ENCODE measurements at regions not wholly inside any gene's neighbourhood (a gene's known extent, or its start where the extent isn't known, plus 50 kb on each side); places are given as distances from the start of the nearest gene placed in this dataset.

DNA sequence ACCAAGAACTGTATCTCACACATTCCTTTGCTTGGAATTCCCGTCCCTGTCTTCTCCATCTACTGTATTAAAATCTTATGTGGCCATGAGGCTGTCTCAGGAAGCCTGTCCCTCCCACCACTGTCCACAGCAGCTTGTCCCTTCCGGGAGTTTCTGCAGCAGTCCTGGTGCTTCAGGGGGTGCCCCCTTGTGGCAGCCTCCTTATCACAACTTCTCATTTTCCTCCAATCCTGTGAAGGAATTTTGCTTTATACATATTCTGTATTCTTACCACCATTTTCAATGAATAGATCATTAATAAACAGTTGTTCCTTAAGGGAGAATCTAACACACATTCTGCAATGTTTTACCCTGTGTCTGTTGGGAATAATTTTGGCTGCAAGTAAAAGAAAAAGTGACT is 220.4 kb upstream of the RAG2 start:
- POLR2A ChIA-PET, result no interaction called here
- no peak for FAIRE-seq
- no peaks in the 10 kb centered on the region for H3K4me1 ChIP-seq
- H3K27ac ChIP-seq, result no peak overlapping the region
- peak in 1 of 2 experiments; percentile 37 for DNase-seq (ENCODE audit: low read depth in 1 of 2, low spot score in 1 of 2)
- CTCF ChIA-PET, result interaction anchor here (0.7 kb wide), 1 partner anchor 116 kb away, joined by 3 read pairs; no protein-coding TSS in a partner anchor
- no peak overlapping the region for H3K4me2 ChIP-seq
- no peak overlapping the region for H3K4me3 ChIP-seq
- ATAC-seq, result peak in 1 of 2 experiments; percentile 69; a peak in 3 of 6 replicates
- TF ChIP-seq CHD4 (IDR thresholded peaks at IDR 0.05; ENCODE audit: borderline replicate concordance), result no peak
- TF ChIP-seq HEYL (CRISPR knock-in tag; IDR thresholded peaks at IDR 0.05), result no peak
- no peak for TF ChIP-seq RFX5 (IDR thresholded peaks at IDR 0.05)
- TF ChIP-seq KDM5A (IDR thresholded peaks at IDR 0.05), result no peak
- no peak for TF ChIP-seq ELK1 (IDR thresholded peaks at IDR 0.05; ENCODE audit: low read depth, low read length)
- TF ChIP-seq EHF (CRISPR knock-in tag; IDR thresholded peaks at IDR 0.05), result no peak
- no peak for TF ChIP-seq ZC3H11A (IDR thresholded peaks at IDR 0.05)
- TF ChIP-seq ZNF302 (CRISPR knock-in tag; IDR thresholded peaks at IDR 0.05), result no peak
- TF ChIP-seq RAD21 (conservative IDR thresholded peaks at IDR 0.05 in 1 of 2, IDR thresholded peaks at IDR 0.05 in 1 of 2), result no peak
- no peak for TF ChIP-seq ZSCAN20 (CRISPR knock-in tag; IDR thresholded peaks at IDR 0.05)
- no peak for TF ChIP-seq MYC (IDR thresholded peaks at IDR 0.05; ENCODE audit: borderline replicate concordance, low read length)
- TF ChIP-seq TP53 (CRISPR knock-in tag; IDR thresholded peaks at IDR 0.05), result no peak
- TF ChIP-seq SMC3 (IDR thresholded peaks at IDR 0.05), result no peak
- TF ChIP-seq MAX (IDR thresholded peaks at IDR 0.05), result no peak
- 0% methylated on average over 2 of the region's 2 CpGs for WGBS (ENCODE audit: missing lambda C conversion rate)
- H3K9me3 ChIP-seq, result no peaks in the 10 kb centered on the region

GRCh38 chr11:36817336-36817965 is 219.4 kb upstream of the RAG2 start:
- no peak overlapping the region for H3K27ac ChIP-seq
- H3K9me3 ChIP-seq, result no peaks in the 10 kb centered on the region
- DNase-seq (ENCODE audit: low read depth in 1 of 2, low spot score in 1 of 2) (peak in 1 of 2 experiments; percentile 7), FAIRE-seq (no peak), ATAC-seq (peak in 1 of 2 experiments; percentile 40; a peak in 2 of 6 replicates)
- no peak overlapping the region for H3K4me3 ChIP-seq
- no peak overlapping the region for H3K4me2 ChIP-seq
- ChIA-PET POLR2A (no interaction called here), CTCF (interaction anchor here (1.6 kb wide), 1 partner anchor 70 kb away, joined by 6 read pairs; no protein-coding TSS in a partner anchor)
- no peaks in the 10 kb centered on the region for H3K4me1 ChIP-seq
- TF ChIP-seq HOXB13 (CRISPR knock-in tag; IDR thresholded peaks at IDR 0.05; ENCODE audit: low read depth) (no peak), CHD2 (IDR thresholded peaks at IDR 0.05; ENCODE audit: low read length, partially characterized antibody) (no peak), ELK1 (IDR thresholded peaks at IDR 0.05; ENCODE audit: low read depth, low read length) (no peak), JUNB (IDR thresholded peaks at IDR 0.05) (no peak)
- 0% methylated on average over 6 of the region's 6 CpGs for WGBS (ENCODE audit: missing lambda C conversion rate)

DNA sequence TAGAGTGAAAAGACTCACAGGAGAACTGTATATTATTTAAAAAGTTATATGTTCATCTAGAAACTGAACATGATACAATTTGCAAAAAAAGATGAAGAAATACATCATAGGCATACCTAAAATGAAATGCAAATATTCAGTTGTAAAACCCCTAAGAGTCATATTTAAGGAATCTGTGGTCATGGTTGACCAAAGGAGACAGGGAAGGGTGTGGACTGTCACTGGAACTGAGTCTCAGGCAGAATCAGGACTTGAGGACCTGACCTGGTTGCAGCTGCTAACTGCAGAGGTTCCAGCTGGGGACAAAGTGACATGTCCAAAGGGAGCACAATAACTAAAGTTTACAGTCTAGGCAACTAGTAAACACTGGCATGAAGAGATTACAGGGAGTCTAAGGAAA is 211.3 kb upstream of the RAG2 start:
- ChIA-PET POLR2A (no interaction called here), CTCF (interaction anchor here (2.0 kb wide), 1 partner anchor 16 kb away, joined by 5 read pairs; no protein-coding TSS in a partner anchor)
- ATAC-seq (no peak), DNase-seq (ENCODE audit: low read depth in 1 of 2, low spot score in 1 of 2) (no peak), FAIRE-seq (no peak)
- no peaks in the 10 kb centered on the region for H3K9me3 ChIP-seq
- no peak overlapping the region for H3K4me2 ChIP-seq
- TF ChIP-seq BCL3 (IDR thresholded peaks at IDR 0.05) (no peak), RARB (CRISPR knock-in tag; IDR thresholded peaks at IDR 0.05) (no peak), CEBPB (IDR thresholded peaks at IDR 0.05) (no peak), HDAC2 (IDR thresholded peaks at IDR 0.05) (no peak), RFX5 (IDR thresholded peaks at IDR 0.05) (no peak), POLR2AphosphoS2 (conservative IDR thresholded peaks at IDR 0.05; ENCODE audit: low read length) (no peak), FOXS1 (CRISPR knock-in tag; IDR thresholded peaks at IDR 0.05) (no peak), JUN (IDR thresholded peaks at IDR 0.05) (no peak), CHD2 (IDR thresholded peaks at IDR 0.05; ENCODE audit: low read length, partially characterized antibody) (no peak), ZC3H11A (IDR thresholded peaks at IDR 0.05) (no peak), ZSCAN20 (CRISPR knock-in tag; IDR thresholded peaks at IDR 0.05) (no peak), ZFP36 (IDR thresholded peaks at IDR 0.05; ENCODE audit: borderline replicate concordance, partially characterized antibody) (no peak), CHD4 (IDR thresholded peaks at IDR 0.05; ENCODE audit: borderline replicate concordance) (no peak)
- H3K4me1 ChIP-seq, result no peaks in the 10 kb centered on the region
- no peak overlapping the region for H3K27ac ChIP-seq
- H3K4me3 ChIP-seq, result no peak overlapping the region
